G401.6 (cell line): ENCODE measurements at regions not wholly inside any gene's neighbourhood (a gene's known extent, or its start where the extent isn't known, plus 50 kb on each side); places are given as distances from the start of the nearest gene placed in this dataset.
A peak's percentile ranks its signal among the peaks of the same experiment; 100 is the strongest.

Experiments
- FAIRE-seq: peaks from 2 replicates; lab custom pipeline; 2012; peaks lifted over from hg19 to GRCh38; lab: Jason Lieb, UNC

DNA sequence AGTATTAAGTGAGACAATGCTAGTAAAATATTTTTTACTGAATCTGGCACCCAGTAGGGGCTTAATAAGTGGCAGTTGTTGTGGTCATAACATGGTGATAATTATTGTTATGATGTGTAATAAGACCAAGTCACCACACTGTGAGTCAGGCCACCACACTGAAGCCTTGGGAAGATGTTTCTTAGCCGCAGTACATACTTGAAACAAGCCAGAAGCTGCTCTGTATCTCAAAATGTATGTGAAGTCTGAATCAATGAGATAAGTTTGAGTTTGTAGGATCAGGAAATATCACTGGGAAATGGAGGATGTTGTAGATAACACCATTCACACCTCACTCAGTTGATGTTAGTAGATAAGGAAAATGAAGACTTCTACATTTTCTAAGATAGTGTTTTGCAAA, 51.3 kb upstream of the PTPN3 start:
- no peak for FAIRE-seq

DNA sequence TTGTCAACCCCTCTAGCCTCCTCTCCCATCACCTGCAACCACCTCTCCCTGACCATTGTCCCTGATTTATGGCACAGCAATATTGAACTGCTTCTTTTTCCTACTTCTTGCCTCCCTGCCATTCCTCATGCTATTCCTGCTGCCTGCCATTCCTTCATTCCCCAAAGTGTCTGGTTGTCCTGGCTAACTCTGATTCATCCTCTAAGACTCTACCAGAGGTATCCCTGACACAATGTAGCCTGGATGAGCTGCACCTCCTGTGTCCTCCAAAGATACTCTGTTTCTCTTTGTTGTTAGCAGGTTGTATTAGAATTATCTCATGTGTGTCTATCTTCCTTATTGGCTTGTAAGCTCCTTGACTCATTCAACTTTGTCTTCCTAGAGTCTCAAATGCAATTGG, 53.5 kb upstream of the PTPN3 start:
- FAIRE-seq: no peak

DNA sequence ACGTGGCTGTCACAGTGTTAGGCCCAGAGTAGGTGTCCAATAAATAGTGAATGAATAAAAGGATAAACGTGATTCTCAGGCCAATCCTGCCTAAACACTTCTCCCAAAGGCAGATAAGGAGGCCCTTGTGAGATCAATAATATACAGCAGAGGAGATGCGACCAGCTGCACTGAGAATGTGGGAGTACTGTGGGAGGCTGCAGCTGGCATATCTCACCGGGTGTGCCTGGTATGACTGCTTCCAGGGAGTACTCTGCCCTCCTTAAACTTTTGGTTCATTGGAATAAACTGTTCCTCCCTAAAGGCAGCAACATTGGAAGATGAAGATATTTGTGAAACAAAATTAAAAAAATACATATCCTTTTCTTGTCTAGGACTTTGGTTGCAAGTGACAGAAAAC, 57.1 kb upstream of the PTPN3 start:
- no peak for FAIRE-seq

DNA sequence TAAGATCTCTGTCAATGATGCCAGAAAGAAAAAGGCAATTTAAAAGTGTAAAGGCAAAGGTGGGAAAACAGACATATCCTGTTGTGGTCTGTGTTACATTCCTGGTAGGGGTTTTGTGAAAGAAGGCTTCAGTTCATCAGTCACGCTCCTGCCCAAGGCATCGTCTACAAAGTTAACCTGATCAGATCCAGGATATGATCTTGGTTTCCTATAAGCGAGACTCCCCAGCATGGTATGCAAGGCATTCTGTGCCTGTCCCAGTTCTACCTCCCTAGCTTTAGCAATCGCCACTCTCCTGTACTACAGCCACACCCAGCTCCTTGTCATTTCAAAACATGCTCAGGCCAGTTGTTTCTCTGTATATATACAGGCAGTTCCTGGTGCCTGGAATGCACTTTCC, 58.0 kb upstream of the PTPN3 start:
- no peak for FAIRE-seq

DNA sequence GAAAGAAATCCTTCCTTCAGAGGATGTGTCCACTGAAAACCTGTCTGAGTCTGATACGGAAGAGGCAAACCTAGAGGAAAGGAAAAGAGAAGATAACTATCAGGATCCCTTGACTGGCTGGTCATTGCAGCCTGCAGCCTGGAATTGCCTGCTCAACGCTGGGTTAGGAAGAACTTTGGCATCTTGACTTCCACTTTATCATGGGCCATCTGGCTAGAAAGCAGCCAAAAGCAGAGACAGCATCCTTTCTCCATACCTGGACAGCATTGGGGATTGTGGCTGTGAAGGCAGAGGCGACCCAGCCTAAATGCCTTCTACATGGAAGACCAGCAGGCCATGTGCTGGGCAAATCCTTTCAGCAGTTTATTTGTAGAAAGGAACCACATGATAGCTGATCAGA, 58.7 kb upstream of the PTPN3 start:
- no peak for FAIRE-seq

DNA sequence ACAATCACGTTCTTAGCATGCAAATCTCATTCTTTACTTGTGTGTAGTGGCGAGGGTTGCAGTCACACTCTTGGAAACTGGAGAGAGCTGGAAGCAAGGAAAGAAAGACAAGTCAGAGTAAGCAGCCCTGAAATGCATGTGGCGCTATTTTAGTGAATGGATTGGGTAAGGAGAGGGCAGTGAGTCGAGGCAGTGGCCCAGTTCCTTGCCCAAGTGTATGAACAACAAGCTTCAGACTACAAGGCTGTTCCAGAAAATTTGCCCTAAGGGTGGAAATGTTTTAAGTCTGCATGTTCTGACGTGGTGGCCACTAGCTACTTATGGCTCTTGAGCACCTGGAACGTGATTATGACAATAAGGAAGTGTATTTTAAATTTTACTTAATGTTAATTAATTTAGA, 59.4 kb upstream of the PTPN3 start:
- FAIRE-seq: no peak

DNA sequence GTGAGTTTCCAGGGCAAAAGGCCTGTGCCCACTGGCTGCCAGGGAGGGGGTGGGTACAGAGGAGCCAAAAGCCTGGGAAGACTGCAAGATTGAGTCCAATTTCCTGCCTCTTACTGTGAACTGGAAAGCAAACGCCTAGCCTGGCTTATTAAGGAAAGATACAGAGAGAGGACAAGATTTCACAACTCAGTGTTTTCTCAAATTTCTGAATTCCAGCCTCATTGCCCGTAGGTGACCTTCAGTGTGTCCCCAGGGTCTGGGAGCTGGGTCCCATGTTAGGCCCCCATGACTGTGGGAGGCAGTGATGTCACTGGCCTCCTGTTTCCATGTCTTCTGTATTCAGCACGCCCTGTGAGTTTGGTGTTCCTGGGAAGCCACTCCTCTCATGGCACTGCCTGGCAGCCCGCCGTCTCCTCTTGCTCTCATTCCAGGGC, 60.6 kb upstream of the PTPN3 start:
- no peak for FAIRE-seq

DNA sequence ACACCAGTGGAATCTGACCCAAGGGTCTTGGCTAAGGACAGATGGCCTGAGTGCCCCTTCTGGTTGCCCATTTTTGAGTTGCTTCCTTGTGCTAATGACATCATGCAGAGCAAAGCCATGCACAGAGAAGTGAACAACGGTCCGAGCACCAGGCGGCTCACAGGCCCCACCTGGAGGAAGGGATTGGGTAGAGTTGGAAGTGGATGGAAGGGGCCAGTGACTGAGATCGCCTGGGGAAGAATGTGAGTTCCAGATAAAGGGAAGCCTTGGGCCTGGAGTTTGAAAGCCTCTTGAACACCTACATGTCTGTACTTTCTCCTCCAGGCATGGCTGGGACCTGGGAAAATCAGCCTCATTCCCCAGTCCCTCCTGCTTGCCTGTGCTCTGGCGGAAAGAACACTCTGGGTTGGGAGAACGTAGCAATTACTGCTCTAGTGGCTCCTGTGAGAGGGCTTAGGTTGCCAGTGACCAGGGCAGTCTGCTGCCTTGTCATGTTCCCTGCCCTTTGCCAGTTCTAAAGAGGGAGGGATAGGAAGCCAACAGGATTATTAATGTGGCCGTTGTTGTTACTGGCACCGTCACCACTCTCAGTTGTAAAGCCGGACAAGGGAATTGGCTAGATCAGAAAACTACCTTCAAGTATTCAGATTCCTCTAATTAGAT, 62.5 kb upstream of the PTPN3 start:
- FAIRE-seq: no peak

DNA sequence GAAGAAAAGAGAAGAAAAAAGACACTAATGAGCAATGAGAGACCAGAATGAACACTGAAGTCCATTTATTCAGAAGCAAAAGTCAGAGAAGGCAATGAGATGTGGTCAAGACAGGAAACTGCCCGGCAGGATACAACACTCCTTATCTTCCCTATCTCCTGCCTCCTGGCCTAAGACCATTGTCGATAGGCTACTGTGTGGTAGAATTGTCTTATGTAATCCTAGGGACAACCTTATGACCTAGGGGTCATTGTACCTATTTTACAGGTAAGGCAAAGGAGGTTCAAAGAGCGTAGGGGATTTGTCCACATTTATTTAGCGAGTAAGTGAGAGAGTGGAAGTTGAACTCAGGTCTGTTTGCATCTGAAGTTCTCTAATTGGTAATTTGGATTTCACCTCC, 63.0 kb upstream of the PTPN3 start:
- no peak for FAIRE-seq

DNA sequence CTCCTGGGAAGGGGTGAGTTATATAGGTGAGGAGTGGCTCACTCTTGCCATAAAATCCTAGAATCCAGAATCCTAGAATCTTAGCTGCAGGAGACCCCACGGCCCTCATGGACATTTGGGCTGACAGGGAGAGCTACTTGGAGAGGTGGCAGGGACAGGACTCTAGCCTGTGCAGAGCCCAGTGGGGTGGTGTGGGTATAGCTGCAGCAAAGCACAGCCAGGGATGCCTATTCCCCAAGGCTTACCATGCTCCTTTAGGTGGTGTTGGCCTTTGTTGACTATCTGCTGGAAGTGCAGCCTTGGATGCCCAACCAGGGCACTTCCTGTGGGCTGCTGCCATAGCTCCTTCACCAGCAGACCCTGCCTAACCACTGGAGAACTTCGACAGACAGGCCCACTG, 70.0 kb upstream of the PTPN3 start:
- FAIRE-seq: no peak

DNA sequence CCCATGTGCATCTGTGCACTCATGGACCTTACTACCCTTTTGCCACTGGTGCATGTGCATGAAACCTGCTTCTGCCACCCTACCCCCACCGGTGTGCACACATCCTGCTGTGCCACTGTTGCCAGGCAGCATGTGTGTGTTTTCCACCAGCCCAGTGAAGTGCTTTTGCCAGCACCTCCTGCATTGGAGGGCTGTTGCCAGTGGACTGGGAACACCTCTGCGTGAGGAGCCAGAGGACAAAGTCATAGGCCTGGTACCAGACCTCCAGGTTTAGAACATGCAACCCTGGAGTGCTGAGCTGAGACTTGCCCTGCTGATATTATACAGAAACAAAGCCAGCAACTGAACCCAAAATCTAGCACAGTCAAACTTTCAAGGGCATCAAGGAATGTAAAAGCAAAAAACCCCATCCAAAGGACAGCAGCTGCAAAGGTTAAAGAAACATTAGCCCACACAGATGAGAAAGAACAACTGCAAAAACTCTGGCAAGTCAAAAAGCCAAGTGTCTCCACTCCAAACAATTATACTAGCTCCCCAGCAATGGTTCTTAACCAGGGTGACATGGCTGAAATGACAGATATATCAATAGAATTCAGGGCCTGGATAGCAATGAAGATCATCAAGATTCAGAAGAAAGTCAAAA, 70.6 kb upstream of the PTPN3 start:
- no peak for FAIRE-seq

DNA sequence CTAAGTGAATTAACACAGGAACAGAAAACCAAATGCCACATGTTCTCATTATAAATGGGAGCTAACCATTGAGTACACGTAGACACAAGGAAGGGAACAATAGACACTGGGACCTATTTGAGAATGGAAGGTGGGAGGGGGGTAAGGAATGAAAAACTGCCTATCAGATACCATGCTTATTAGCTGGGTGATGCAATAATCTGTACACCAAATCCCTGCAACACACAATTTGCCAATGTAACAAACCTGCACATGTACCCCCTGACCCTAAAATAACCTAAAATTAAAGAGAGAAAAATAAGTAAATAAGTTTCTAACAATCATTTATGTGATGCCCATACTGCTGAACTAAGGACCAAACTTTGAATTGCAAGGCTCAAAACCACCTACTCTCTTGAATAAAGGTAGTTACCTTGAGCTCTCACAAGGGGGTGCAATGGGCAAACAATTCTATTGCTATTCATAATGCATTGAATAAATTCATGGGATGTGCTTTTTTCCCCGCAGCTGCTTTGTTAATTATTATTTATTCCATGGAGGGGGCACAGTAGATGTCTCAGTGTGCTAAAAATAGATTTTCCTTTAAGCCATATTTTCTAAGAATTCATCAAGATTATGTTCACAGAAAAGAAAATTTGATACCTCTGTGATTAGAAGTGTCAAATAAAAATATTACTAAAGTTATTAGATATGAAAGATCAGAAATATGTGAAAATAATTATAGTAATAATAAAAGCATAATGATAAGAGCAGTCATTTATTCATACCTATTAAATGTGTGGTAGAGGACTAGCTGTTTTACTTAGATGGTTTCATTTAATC, 76.2 kb upstream of the PTPN3 start:
- FAIRE-seq: peak; percentile 23

DNA sequence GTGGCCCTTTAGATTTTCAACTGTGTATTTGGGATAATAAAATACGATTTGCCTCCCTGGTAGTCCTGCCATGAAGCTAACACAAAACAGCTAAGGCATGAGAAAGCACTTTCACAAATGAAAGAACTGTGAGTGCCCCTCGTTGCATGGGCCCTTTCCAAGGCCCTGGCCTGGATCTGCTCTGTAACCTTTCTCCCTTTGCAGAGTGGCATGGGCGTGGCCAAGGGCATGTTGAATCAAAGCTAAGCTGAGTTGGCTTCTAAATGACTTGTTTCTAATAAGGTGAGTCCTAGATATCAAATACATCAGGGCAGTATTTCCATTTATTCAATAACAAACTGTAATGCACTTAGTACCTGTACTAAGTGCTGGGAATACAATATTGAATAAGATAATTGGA, 78.7 kb upstream of the PTPN3 start:
- FAIRE-seq: no peak

DNA sequence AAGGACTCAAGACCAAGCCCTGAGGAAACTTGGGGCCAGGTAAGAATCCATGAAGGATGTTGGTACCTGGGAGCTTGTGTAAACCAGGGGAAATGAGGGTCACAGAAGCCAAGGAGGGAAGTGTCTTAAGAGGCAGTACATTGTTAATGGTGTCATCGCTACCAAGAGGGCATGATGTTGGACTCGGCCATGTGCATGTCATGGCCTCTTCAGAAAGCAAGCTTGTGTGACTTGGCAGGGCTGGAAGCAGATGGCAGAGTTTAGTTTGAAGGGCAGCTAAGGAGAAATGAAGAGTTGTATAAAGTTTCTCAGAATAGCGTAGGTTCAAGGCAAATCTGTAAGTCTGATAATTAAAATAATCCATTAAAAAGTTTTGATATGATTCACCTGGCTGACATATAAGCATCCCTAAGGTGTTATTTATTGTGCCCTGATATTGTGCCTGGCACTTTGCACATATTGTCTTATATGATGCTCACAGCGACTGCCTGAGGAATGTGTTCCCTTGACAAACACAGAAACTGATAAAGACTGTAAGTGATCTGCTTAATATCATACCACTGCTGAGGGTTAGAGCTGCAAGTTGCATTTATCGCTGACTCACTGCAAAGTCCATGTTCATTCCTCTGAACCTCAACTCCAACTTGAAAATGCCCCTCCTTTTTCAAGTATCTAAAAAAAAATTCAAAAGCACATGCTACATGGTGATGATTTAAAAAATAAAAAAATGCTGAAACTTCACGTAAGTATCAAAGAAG, 81.3 kb upstream of the PTPN3 start:
- FAIRE-seq: no peak

DNA sequence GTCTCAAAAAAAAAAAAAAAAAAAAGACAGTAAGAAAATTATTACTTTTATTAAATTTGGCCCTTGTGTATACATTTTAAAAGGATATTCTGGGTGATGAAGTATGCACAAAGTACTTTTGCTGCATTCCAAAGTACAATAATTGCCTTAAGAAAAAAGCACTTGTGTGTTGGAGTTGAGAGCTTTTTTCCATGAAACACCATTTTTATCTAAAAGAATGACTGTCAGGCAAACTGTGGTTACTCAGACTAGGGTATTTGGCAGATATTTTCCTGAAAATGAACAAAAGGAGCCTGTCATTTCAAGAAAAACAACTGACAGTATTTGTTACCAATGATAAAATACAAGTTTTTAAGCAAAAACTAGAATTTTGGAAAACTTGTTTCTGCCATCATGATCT, 84.3 kb upstream of the PTPN3 start:
- FAIRE-seq: no peak

DNA sequence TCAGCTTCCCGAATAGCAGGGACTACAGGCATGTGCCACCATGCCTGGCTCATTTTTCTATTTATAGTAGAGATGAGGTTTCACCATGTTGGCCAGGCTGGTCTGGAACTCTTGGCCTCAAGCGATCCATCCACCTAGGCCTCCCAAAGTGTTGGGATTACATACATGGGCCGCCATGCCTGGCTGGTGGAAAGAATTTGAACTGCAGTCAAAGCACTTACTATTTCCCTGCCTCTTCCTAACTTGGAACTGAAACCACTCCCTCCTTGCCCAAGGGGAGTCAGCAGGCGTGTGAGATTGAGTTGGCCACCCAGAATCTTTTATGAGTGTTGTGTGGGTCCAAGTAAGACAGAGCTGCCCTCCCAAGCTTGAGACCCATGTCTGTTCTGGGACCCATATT, 86.1 kb upstream of the PTPN3 start:
- no peak for FAIRE-seq

DNA sequence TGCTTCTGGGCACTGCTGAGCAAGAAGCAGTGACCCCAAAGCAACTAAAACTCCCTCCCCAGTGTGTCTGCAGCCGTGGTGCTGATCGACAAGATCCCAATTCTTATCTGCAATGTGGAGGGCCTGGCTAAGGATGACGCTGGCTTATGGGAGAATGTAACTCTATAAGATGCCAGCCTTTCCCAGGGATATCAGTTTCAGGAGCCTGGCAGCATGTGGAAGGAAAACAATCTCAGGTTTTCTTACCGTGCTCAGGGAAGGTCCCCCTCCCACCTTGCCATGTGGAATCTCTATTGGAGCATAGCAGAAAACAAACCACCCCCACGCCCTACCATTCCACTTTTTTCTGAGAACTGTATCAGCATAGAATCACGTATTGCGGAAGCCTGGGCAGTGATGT, 87.7 kb upstream of the PTPN3 start:
- FAIRE-seq: no peak

DNA sequence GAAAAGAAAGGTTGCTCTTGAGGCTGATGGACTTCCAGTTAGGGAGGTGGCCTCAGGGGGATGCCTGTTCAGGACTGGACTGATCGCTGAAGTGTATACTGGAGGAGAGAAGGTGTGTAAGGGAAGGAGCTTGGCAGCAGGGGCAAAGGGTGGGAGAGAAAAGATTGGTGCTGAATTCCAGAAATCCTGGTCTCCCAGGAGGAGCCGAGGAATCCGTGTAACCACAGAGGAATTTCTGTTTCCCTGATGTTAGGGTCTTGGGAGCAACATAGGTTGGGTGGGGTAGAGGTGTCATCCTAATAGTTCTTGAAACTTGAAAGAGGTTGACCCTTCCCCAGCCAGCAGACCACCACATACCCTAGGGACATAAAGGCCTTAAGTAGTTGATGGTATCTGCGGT, 88.9 kb upstream of the PTPN3 start:
- FAIRE-seq: no peak

DNA sequence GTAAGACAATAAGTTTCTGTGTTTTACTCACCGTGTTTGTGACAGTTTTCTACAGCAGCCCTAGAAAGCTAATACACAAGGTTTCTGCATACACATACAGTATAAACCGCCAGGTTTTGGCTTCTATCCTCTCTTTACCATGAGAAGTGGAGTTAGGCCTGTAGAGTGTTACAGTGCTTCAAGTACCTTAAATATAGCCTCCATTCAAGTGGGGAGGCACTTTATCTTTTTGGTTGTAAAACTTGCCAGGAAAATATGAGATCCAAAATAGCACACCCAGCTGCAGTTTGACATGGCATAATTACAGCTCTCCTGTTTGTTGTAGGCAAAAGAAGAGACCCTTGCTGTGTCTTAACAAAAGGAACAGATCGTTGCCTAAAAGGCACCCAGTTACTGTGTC, 90.3 kb upstream of the PTPN3 start:
- FAIRE-seq: no peak

DNA sequence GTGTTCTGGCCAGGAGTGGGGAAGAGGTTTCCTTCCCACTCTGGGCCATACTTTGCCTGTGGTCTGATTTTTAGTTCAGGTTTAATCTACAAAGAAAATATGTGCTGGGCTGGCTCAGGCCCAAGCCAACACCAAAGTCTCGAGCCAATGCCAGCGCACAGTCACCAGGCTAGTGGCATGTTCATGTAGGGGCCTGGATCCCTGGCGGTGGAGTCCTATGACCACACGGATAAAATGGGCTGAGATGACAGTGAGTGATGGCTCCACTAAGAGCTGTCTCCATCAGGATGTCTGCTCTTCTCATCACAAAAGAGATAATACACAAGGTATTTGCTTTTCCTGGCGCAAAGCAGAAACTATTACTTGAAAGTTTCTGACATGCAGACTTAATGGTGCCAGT, 92.9 kb upstream of the PTPN3 start:
- no peak for FAIRE-seq

DNA sequence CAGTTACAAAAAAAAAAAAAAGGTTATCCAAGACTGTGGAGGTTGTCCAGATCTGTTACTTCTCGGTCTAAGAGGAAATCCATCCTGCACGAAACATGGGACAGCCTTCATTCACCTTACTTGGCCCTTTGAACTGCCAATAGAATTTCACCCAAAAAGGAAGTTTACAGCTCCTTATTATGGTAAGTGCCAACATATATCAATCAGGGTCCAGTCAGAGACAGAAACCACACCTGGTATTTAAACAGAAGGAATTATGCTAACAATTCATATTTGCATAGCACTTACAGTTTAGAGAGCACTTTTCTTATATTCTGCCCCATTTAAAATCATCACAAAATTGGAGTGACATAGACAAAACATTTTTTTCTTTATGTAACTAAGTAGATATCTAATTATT, 93.6 kb upstream of the PTPN3 start:
- no peak for FAIRE-seq

DNA sequence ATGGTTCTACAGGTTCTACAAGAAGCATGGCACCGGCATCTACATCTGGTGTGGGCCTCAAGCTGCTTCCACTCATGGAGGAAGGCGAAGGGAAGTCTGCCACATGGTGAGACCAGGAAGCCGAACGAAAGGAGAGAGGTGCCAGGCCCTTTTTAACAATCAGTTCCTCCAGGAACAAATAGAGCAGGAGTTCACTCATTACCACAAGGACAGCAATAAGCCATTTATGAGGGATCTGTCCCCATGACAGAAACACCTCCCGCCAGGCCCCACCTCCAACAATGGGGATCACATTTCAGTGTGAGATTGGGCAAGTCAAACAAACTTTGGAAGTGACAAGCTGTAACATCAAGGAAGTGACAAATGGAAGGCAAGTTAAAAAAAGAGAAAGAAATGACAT, 95.5 kb upstream of the PTPN3 start:
- FAIRE-seq: no peak

DNA sequence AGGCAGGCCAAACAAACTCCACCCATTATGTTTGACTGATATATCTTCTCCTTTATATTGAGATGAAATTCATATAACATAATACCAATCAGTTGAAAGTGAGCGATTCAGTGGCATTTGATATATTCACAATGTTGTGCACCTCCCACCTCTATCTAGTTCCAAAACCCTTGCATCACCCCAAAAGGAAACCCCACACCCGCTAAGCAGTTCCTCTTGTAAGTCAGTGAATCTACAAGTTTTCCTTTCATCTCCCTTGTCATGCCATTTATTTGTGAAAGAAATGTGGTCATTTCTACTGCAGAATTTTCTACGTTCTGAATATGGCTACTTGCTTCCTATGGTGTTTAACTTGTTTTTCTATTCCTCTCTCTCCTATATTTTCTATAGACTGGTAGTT, 99.4 kb upstream of the PTPN3 start:
- FAIRE-seq: no peak
